Gastrocnemius medialis (tissue), 4 donors: ENCODE measurements at regions not wholly inside any gene's neighbourhood (a gene's known extent, or its start where the extent isn't known, plus 50 kb on each side); places are given as distances from the start of the nearest gene placed in this dataset.
"Not testable (repeated sequence)": the region's sequence is repeated elsewhere in the genome, so short reads cannot be mapped to it uniquely, and the experiment has no call there.

ENCODE experiments used
- CTCF ChIP-seq, 5 experiments: fragments of 450-650 bp in 3 of 5; fragments of 200-600 bp in 2 of 5; sonication (generic) in 2 of 5; IDR thresholded peaks in 4 of 5; conservative IDR thresholded peaks in 1 of 5; 1 replicate in 4 of 5; 2 replicates in 1 of 5; pipeline ENCODE4 v1.5.1; 2016 to 2019; ENCODE audit warnings: antibody characterized with exemption in 5 of 5, mild to moderate bottlenecking in 3 of 5, moderate library complexity in 3 of 5
- POLR2A ChIP-seq, 2 donors: fragments of 450-650 bp; IDR thresholded peaks; one replicate each; pipeline ENCODE4 v1.6.1; 2017; ENCODE audit warnings: antibody characterized with exemption in 2 of 2, mild to moderate bottlenecking in 2 of 2, moderate library complexity in 2 of 2

GRCh38 chr1:93755251-93755715, 73.6 kb upstream of the BCAR3 start:
- TF ChIP-seq CTCF (IDR thresholded peaks at IDR 0.05 in 4 of 5, conservative IDR thresholded peaks at IDR 0.05 in 1 of 5); POLR2A (IDR thresholded peaks at IDR 0.05): not testable (repeated sequence)
